Neural progenitor cell (in vitro differentiated cells): ENCODE measurements at regions not wholly inside any gene's neighbourhood (a gene's known extent, or its start where the extent isn't known, plus 50 kb on each side); places are given as distances from the start of the nearest gene placed in this dataset.

Source experiments
- DNase-seq: peaks from one replicate; pipeline ENCODE4 v3.0.0-alpha.2; 2016; ENCODE audit warnings: low spot score
- H2AFZ ChIP-seq: fragments of 200-600 bp; sonication (generic); replicated peaks from 2 replicates; pipeline ENCODE4 v1.6.1; 2016; ENCODE audit warnings: antibody characterized with exemption
- H3F3A ChIP-seq: fragments of 200-600 bp; sonication (generic); 2 replicates; pipeline ENCODE4 v1.6.1; 2016; ENCODE audit warnings: antibody characterized with exemption, low read depth
- H3K27ac ChIP-seq: fragments of 200-600 bp; sonication (generic); 2 replicates; pipeline ENCODE4 v1.5.1; 2016; ENCODE audit warnings: mild to moderate bottlenecking
- H3K27me3 ChIP-seq: fragments of 200-600 bp; sonication (generic); 2 replicates; pipeline ENCODE4 v1.6.1; 2016; ENCODE audit warnings: mild to moderate bottlenecking, moderate library complexity
- H3K36me3 ChIP-seq: fragments of 200-600 bp; sonication (generic); 2 replicates; pipeline ENCODE4 v1.5.1; 2016
- H3K4me1 ChIP-seq: fragments of 200-600 bp; sonication (generic); 2 replicates; pipeline ENCODE4 v1.6.1; 2016; ENCODE audit warnings: mixed run types
- H3K4me2 ChIP-seq: fragments of 200-600 bp; sonication (generic); 2 replicates; pipeline ENCODE4 v1.6.1; 2016
- H3K4me3 ChIP-seq: fragments of 200-600 bp; sonication (generic); 2 replicates; pipeline ENCODE4 v1.5.1; 2016
- H3K79me2 ChIP-seq: fragments of 200-600 bp; sonication (generic); 2 replicates; pipeline ENCODE4 v1.6.1; 2016; ENCODE audit warnings: low read depth
- H3K9ac ChIP-seq: fragments of 200-600 bp; sonication (generic); 2 replicates; pipeline ENCODE4 v1.6.1; 2016
- H3K9me3 ChIP-seq: fragments of 200-600 bp; sonication (generic); 2 replicates; pipeline ENCODE4 v1.5.1; 2016; ENCODE audit warnings: low read depth
- H4K20me1 ChIP-seq: fragments of 200-600 bp; sonication (generic); 2 replicates; pipeline ENCODE4 v1.6.1; 2016; ENCODE audit warnings: low read depth
- H3K27ac Mint-ChIP-seq: 3 replicates; pipeline ENCODE4 v1.8.0; 2021; ENCODE audit warnings: mixed read lengths
- H3K27me3 Mint-ChIP-seq: 2 replicates; pipeline ENCODE4 v1.8.0; 2022; ENCODE audit warnings: low read depth, mild to moderate bottlenecking, inconsistent platforms, moderate library complexity, mixed read lengths; ENCODE audit not compliant: insufficient read depth
- H3K36me3 Mint-ChIP-seq: 3 replicates; pipeline ENCODE4 v1.8.0; 2021; ENCODE audit warnings: mixed read lengths
- H3K4me1 Mint-ChIP-seq: 3 replicates; pipeline ENCODE4 v1.8.0; 2021; ENCODE audit warnings: mixed read lengths
- H3K4me3 Mint-ChIP-seq: 3 replicates; pipeline ENCODE4 v1.8.0; 2021; ENCODE audit warnings: mild to moderate bottlenecking, moderate library complexity, mixed read lengths
- H3K9me3 Mint-ChIP-seq: 3 replicates; pipeline ENCODE4 v1.8.0; 2020; ENCODE audit warnings: mixed read lengths
- CTCF ChIP-seq: fragments of 200-600 bp; sonication (generic); IDR thresholded peaks from 2 replicates; pipeline ENCODE4 v1.5.1; 2017; ENCODE audit warnings: antibody characterized with exemption, mild to moderate bottlenecking
- EZH2 ChIP-seq: fragments of 200-600 bp; sonication (generic); IDR thresholded peaks from 2 replicates; pipeline ENCODE4 v1.6.1; 2017; ENCODE audit warnings: antibody characterized with exemption, mild to moderate bottlenecking, moderate library complexity
- EZH2phosphoT487 ChIP-seq: fragments of 200-600 bp; sonication (generic); IDR thresholded peaks from 2 replicates; pipeline ENCODE4 v1.6.1; 2017; ENCODE audit warnings: antibody characterized with exemption

- no peaks in the 10 kb centered on the region for H3K36me3 ChIP-seq
- DNase-seq = no peak
- H3K79me2 ChIP-seq = no peaks in the 10 kb centered on the region
- no peak overlapping the region for H2AFZ ChIP-seq
- TF ChIP-seq CTCF = no peak
- no peak for TF ChIP-seq EZH2phosphoT487
- TF ChIP-seq EZH2 = no peak
- H3K4me3 ChIP-seq = no peak overlapping the region
- no peaks in the 10 kb centered on the region for H3K4me1 Mint-ChIP-seq
- H4K20me1 ChIP-seq = no peaks in the 10 kb centered on the region
- H3K9me3 Mint-ChIP-seq = no peaks in the 10 kb centered on the region
- H3K27me3 ChIP-seq = no peaks in the 10 kb centered on the region
- H3K36me3 Mint-ChIP-seq = no peaks in the 10 kb centered on the region
- no peak overlapping the region for H3K4me2 ChIP-seq
- H3K9ac ChIP-seq = no peak overlapping the region
- no peak overlapping the region for H3K27ac ChIP-seq
- H3F3A ChIP-seq = no peaks in the 10 kb centered on the region
- H3K27me3 Mint-ChIP-seq = peaks cover 3% of the 10 kb centered on the region
- H3K27ac Mint-ChIP-seq = no peak overlapping the region
- H3K4me3 Mint-ChIP-seq = no peak overlapping the region
- H3K9me3 ChIP-seq = no peaks in the 10 kb centered on the region
- H3K4me1 ChIP-seq = no peaks in the 10 kb centered on the region
Measured at GRCh38 chr7:155964543-155964942, 152.3 kb upstream of the SHH start.

- H3K27ac ChIP-seq = no peak overlapping the region
- H3K36me3 ChIP-seq = no peaks in the 10 kb centered on the region
- no peak overlapping the region for H3K9ac ChIP-seq
- no peak for DNase-seq
- no peak overlapping the region for H3K4me3 ChIP-seq
- Mint-ChIP-seq H3K36me3 (no peaks in the 10 kb centered on the region), H3K9me3 (no peaks in the 10 kb centered on the region), H3K27me3 (peaks cover 3% of the 10 kb centered on the region), H3K27ac (no peak overlapping the region), H3K4me1 (no peaks in the 10 kb centered on the region), H3K4me3 (no peak overlapping the region)
- no peak overlapping the region for H2AFZ ChIP-seq
- no peaks in the 10 kb centered on the region for H3F3A ChIP-seq
- H3K79me2 ChIP-seq = no peaks in the 10 kb centered on the region
- H4K20me1 ChIP-seq = no peaks in the 10 kb centered on the region
- H3K27me3 ChIP-seq = no peaks in the 10 kb centered on the region
- H3K4me1 ChIP-seq = no peaks in the 10 kb centered on the region
- no peak for TF ChIP-seq CTCF
- TF ChIP-seq EZH2 = no peak
- no peak for TF ChIP-seq EZH2phosphoT487
- H3K9me3 ChIP-seq = no peaks in the 10 kb centered on the region
- no peak overlapping the region for H3K4me2 ChIP-seq
Measured at GRCh38 chr7:155963771-155964195, 151.5 kb upstream of the SHH start.

- no peak for DNase-seq
- Mint-ChIP-seq H3K27ac (peak overlapping the region; percentile 34), H3K27me3 (peaks cover 3% of the 10 kb centered on the region), H3K9me3 (no peaks in the 10 kb centered on the region), H3K4me3 (no peak overlapping the region), H3K4me1 (no peaks in the 10 kb centered on the region), H3K36me3 (no peaks in the 10 kb centered on the region)
- TF ChIP-seq EZH2 (no peak), CTCF (no peak), EZH2phosphoT487 (no peak)
- Histone ChIP-seq H3K9ac (no peak overlapping the region), H3K4me2 (no peak overlapping the region), H3K27ac (no peak overlapping the region), H3K36me3 (no peaks in the 10 kb centered on the region), H4K20me1 (no peaks in the 10 kb centered on the region), H3K27me3 (no peaks in the 10 kb centered on the region), H3K79me2 (no peaks in the 10 kb centered on the region), H3K4me1 (no peaks in the 10 kb centered on the region), H3F3A (peaks cover under 1% of the 10 kb centered on the region), H2AFZ (no peak overlapping the region), H3K4me3 (no peak overlapping the region), H3K9me3 (no peaks in the 10 kb centered on the region)
Measured at GRCh38 chr7:155963356-155963755, 151.1 kb upstream of the SHH start.

- Histone ChIP-seq H3K27ac (no peak overlapping the region), H3F3A (peaks cover 5% of the 10 kb centered on the region), H3K36me3 (no peaks in the 10 kb centered on the region), H4K20me1 (no peaks in the 10 kb centered on the region), H3K4me3 (no peak overlapping the region), H3K4me2 (no peak overlapping the region), H3K9me3 (no peaks in the 10 kb centered on the region), H3K79me2 (no peaks in the 10 kb centered on the region), H3K9ac (no peak overlapping the region), H2AFZ (no peak overlapping the region), H3K4me1 (no peaks in the 10 kb centered on the region), H3K27me3 (no peaks in the 10 kb centered on the region)
- Mint-ChIP-seq H3K4me1 (no peaks in the 10 kb centered on the region), H3K27ac (peak overlapping the region; percentile 34), H3K27me3 (peaks cover 3% of the 10 kb centered on the region), H3K4me3 (no peak overlapping the region), H3K36me3 (no peaks in the 10 kb centered on the region), H3K9me3 (no peaks in the 10 kb centered on the region)
- DNase-seq = no peak
- no peak for TF ChIP-seq EZH2phosphoT487
- TF ChIP-seq EZH2 = no peak
- TF ChIP-seq CTCF = no peak
Measured at GRCh38 chr7:155962968-155963300, 150.7 kb upstream of the SHH start.
